ENCODE measurements at regions not wholly inside any gene's neighbourhood (a gene's known extent, or its start where the extent isn't known, plus 50 kb on each side); places are given as distances from the start of the nearest gene placed in this dataset.

DNA sequence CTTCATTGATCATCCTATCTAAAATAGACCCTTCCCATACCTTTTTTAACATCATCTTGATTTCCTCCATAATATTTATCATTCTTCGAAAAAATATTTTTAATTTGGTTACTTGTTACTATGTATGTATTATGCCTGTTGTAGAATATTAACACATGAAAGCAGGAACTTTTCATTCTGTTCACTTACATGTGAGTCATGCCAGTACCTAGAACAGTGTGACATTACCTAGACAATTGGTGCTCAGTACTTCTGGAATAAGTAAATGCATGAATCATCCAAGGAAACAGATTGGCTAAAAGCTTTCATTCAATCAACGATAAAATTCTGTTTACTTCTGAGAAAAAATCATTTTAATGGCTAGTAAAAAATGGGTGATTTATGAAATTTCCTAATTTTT lies 76.4 kb downstream of the CXXC4 start:
- Mint-ChIP-seq H3K9me3 (ENCODE audit: unreplicated experiment) (no peaks in the 10 kb centered on the region), H3K27ac (ENCODE audit: unreplicated experiment) (no peak overlapping the region), H3K4me3 (ENCODE audit: unreplicated experiment) (no peak overlapping the region), H3K27me3 (ENCODE audit: unreplicated experiment) (no peaks in the 10 kb centered on the region), H3K4me1 (ENCODE audit: unreplicated experiment) (peaks cover 4% of the 10 kb centered on the region), H3K36me3 (ENCODE audit: low read depth, unreplicated experiment) (no peaks in the 10 kb centered on the region)
- no peak for DNase-seq (ENCODE audit: low spot score)
- TF ChIP-seq, protein P1, sequence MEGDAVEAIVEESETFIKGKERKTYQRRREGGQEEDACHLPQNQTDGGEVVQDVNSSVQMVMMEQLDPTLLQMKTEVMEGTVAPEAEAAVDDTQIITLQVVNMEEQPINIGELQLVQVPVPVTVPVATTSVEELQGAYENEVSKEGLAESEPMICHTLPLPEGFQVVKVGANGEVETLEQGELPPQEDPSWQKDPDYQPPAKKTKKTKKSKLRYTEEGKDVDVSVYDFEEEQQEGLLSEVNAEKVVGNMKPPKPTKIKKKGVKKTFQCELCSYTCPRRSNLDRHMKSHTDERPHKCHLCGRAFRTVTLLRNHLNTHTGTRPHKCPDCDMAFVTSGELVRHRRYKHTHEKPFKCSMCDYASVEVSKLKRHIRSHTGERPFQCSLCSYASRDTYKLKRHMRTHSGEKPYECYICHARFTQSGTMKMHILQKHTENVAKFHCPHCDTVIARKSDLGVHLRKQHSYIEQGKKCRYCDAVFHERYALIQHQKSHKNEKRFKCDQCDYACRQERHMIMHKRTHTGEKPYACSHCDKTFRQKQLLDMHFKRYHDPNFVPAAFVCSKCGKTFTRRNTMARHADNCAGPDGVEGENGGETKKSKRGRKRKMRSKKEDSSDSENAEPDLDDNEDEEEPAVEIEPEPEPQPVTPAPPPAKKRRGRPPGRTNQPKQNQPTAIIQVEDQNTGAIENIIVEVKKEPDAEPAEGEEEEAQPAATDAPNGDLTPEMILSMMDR (IDR thresholded peaks at IDR 0.05; ENCODE audit: unreplicated experiment), result no peak

DNA sequence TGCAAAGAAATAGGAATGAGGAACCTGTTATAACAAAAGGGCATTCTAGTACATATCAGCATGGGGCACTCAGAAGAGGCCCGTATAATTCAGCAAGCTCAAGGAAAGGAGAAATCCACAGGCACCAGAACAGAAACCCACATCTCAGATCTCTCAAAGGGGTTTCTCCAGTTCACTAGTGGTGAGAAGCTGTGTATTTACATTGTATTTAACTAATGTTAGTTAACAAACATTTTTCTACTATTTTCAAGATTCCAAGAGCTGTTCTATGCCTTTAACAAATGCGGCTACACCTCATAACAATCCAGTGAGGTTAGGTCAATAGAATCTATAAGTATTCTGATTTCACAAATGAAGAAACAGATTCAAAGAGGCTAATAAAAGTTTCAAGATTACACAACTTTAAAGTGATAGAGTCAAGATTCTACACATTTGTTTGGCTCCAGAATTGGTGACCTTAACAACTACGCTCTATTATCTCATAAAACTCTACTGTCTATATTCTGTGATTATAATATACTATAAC lies 77.3 kb downstream of the CXXC4 start:
- Mint-ChIP-seq H3K27ac (ENCODE audit: unreplicated experiment) (no peak overlapping the region), H3K4me1 (ENCODE audit: unreplicated experiment) (peaks cover 4% of the 10 kb centered on the region), H3K4me3 (ENCODE audit: unreplicated experiment) (no peak overlapping the region), H3K9me3 (ENCODE audit: unreplicated experiment) (no peaks in the 10 kb centered on the region), H3K36me3 (ENCODE audit: low read depth, unreplicated experiment) (no peaks in the 10 kb centered on the region), H3K27me3 (ENCODE audit: unreplicated experiment) (no peaks in the 10 kb centered on the region)
- DNase-seq (ENCODE audit: low spot score), result no peak
- TF ChIP-seq, protein P1 (IDR thresholded peaks at IDR 0.05; ENCODE audit: unreplicated experiment), result no peak

DNA sequence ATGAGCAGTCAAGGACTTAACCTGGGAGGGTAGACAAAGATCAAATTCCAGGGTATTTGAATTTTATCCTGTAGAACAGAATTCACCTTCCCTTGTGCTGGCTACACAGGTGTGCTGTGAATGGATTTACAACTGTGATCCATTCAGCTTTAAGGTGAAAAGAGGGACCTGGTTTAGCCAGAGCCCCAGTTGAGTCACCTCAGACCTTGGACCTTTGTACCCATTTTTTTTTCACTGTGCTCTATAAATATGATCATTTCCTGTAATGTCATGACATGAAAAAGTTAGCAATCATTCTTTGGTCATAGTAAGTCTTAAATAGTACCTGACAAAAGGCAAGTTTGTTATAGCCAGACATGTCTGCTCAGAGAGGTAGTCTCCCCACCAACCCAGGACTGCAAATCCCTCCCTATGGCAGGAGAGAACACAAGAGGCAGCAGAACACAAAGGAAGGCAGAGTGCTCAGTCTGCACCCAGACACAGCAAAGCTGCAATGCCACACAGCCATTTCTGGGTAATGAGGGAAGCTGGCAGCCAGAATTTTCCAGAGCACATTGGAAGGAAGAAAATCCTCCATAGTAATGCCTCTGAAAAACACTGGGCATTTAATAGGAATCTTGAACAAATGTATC lies 77.9 kb downstream of the CXXC4 start:
- no peaks in the 10 kb centered on the region for H3K27me3 Mint-ChIP-seq (ENCODE audit: unreplicated experiment)
- no peak for DNase-seq (ENCODE audit: low spot score)
- no peaks in the 10 kb centered on the region for H3K9me3 Mint-ChIP-seq (ENCODE audit: unreplicated experiment)
- H3K27ac Mint-ChIP-seq (ENCODE audit: unreplicated experiment), result no peak overlapping the region
- H3K4me1 Mint-ChIP-seq (ENCODE audit: unreplicated experiment), result peaks cover 4% of the 10 kb centered on the region
- TF ChIP-seq, protein P1 (IDR thresholded peaks at IDR 0.05; ENCODE audit: unreplicated experiment), result no peak
- no peaks in the 10 kb centered on the region for H3K36me3 Mint-ChIP-seq (ENCODE audit: low read depth, unreplicated experiment)
- no peak overlapping the region for H3K4me3 Mint-ChIP-seq (ENCODE audit: unreplicated experiment)

DNA sequence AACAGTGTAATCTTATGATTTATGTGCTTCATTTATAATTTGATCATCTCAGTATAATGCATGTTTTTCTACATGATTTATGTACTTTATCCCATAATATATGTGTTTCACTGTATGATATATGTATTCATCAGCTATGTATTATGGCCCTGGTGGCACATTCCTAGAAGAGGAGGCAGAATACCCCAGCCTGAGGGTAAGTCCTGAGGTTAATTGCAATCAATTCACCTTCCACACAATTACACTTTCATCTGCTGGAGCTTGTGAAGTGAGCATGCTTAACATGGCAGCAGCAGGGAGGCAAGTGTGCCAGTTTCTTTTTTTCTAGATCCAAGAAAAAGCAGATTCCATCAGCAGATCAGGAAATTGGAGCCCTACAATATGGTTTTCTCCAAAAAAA lies 81.2 kb downstream of the CXXC4 start:
- Mint-ChIP-seq H3K4me3 (ENCODE audit: unreplicated experiment) (no peak overlapping the region), H3K4me1 (ENCODE audit: unreplicated experiment) (no peaks in the 10 kb centered on the region), H3K27ac (ENCODE audit: unreplicated experiment) (no peak overlapping the region), H3K27me3 (ENCODE audit: unreplicated experiment) (no peaks in the 10 kb centered on the region), H3K9me3 (ENCODE audit: unreplicated experiment) (no peaks in the 10 kb centered on the region), H3K36me3 (ENCODE audit: low read depth, unreplicated experiment) (no peaks in the 10 kb centered on the region)
- no peak for DNase-seq (ENCODE audit: low spot score)
- TF ChIP-seq, protein P1 (IDR thresholded peaks at IDR 0.05; ENCODE audit: unreplicated experiment), result no peak

DNA sequence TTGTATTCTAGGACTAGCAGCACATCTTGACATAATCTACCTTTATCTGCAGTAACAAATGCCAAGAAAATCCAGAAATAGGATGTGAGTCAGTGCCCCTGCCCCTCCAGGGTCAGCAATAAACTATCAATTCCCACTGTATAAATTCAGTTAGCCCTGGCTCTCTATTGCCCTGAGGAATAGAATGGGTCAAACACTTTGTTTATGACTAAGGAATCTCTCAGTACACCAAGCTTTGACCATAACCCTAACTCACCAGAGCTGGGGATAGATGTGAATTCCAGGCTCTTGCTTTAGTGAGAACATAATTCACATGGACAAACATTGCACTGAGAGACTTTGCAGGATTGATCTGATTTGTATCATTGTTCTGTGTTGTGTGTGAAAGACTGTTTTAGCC lies 82.3 kb downstream of the CXXC4 start:
- no peaks in the 10 kb centered on the region for H3K4me1 Mint-ChIP-seq (ENCODE audit: unreplicated experiment)
- no peak overlapping the region for H3K4me3 Mint-ChIP-seq (ENCODE audit: unreplicated experiment)
- H3K27ac Mint-ChIP-seq (ENCODE audit: unreplicated experiment), result no peak overlapping the region
- no peak for DNase-seq (ENCODE audit: low spot score)
- no peaks in the 10 kb centered on the region for H3K9me3 Mint-ChIP-seq (ENCODE audit: unreplicated experiment)
- H3K27me3 Mint-ChIP-seq (ENCODE audit: unreplicated experiment), result no peaks in the 10 kb centered on the region
- no peaks in the 10 kb centered on the region for H3K36me3 Mint-ChIP-seq (ENCODE audit: low read depth, unreplicated experiment)
- TF ChIP-seq, protein P1 (IDR thresholded peaks at IDR 0.05; ENCODE audit: unreplicated experiment), result no peak

Data from endothelial cell (in vitro differentiated cells).